ENCODE measurements at regions not wholly inside any gene's neighbourhood (a gene's known extent, or its start where the extent isn't known, plus 50 kb on each side); places are given as distances from the start of the nearest gene placed in this dataset.

- no peaks in the 10 kb centered on the region for H3K27me3 ChIP-seq (ENCODE audit: insufficient read depth, low read length)
- DNase-seq (ENCODE audit: insufficient read length, low spot score, missing footprints) = no peak
- H3K36me3 ChIP-seq (ENCODE audit: insufficient read depth, low read length) = no peaks in the 10 kb centered on the region
- H4K20me1 ChIP-seq (ENCODE audit: insufficient read depth, low read length) = no peaks in the 10 kb centered on the region
- no peak overlapping the region for H3K4me3 ChIP-seq (ENCODE audit: insufficient read depth, low read length)
- H3K9me3 ChIP-seq (ENCODE audit: low read depth, low read length) = no peaks in the 10 kb centered on the region
- no peaks in the 10 kb centered on the region for H3K79me2 ChIP-seq (ENCODE audit: insufficient read depth, low read length)
- H3K4me2 ChIP-seq (ENCODE audit: insufficient read depth, low read length) = no peak overlapping the region
- no peak for TF ChIP-seq CTCF (IDR thresholded peaks at IDR 0.05; ENCODE audit: extremely low read depth, low read depth, low read length)
- H3K27ac ChIP-seq (ENCODE audit: low read depth, low read length) = no peak overlapping the region
- no peaks in the 10 kb centered on the region for H3K4me1 ChIP-seq (ENCODE audit: insufficient read depth, low read length)
- no peak overlapping the region for H2AFZ ChIP-seq (ENCODE audit: low read length)
Measured at GRCh38 chr6:167588181-167588919, 238.4 kb upstream of the AFDN start.

- Histone ChIP-seq H3K4me3 (ENCODE audit: insufficient read depth, low read length) (no peak overlapping the region), H2AFZ (ENCODE audit: low read length) (no peak overlapping the region), H3K27ac (ENCODE audit: low read depth, low read length) (no peak overlapping the region), H3K79me2 (ENCODE audit: insufficient read depth, low read length) (no peaks in the 10 kb centered on the region), H3K36me3 (ENCODE audit: insufficient read depth, low read length) (no peaks in the 10 kb centered on the region), H4K20me1 (ENCODE audit: insufficient read depth, low read length) (no peaks in the 10 kb centered on the region), H3K9me3 (ENCODE audit: low read depth, low read length) (no peaks in the 10 kb centered on the region), H3K27me3 (ENCODE audit: insufficient read depth, low read length) (no peaks in the 10 kb centered on the region), H3K4me2 (ENCODE audit: insufficient read depth, low read length) (no peak overlapping the region), H3K4me1 (ENCODE audit: insufficient read depth, low read length) (no peaks in the 10 kb centered on the region)
- TF ChIP-seq CTCF (IDR thresholded peaks at IDR 0.05; ENCODE audit: extremely low read depth, low read depth, low read length) = no peak
- no peak for DNase-seq (ENCODE audit: insufficient read length, low spot score, missing footprints)
Measured at GRCh38 chr6:167588920-167589614, 237.6 kb upstream of the AFDN start.

- H2AFZ ChIP-seq (ENCODE audit: low read length) = no peak overlapping the region
- H3K9me3 ChIP-seq (ENCODE audit: low read depth, low read length) = no peaks in the 10 kb centered on the region
- DNase-seq (ENCODE audit: insufficient read length, low spot score, missing footprints) = no peak
- no peaks in the 10 kb centered on the region for H3K79me2 ChIP-seq (ENCODE audit: insufficient read depth, low read length)
- no peaks in the 10 kb centered on the region for H3K36me3 ChIP-seq (ENCODE audit: insufficient read depth, low read length)
- TF ChIP-seq CTCF (IDR thresholded peaks at IDR 0.05; ENCODE audit: extremely low read depth, low read depth, low read length) = no peak
- H3K27me3 ChIP-seq (ENCODE audit: insufficient read depth, low read length) = no peaks in the 10 kb centered on the region
- no peaks in the 10 kb centered on the region for H3K4me1 ChIP-seq (ENCODE audit: insufficient read depth, low read length)
- no peak overlapping the region for H3K4me3 ChIP-seq (ENCODE audit: insufficient read depth, low read length)
- no peak overlapping the region for H3K4me2 ChIP-seq (ENCODE audit: insufficient read depth, low read length)
- H4K20me1 ChIP-seq (ENCODE audit: insufficient read depth, low read length) = no peaks in the 10 kb centered on the region
- no peak overlapping the region for H3K27ac ChIP-seq (ENCODE audit: low read depth, low read length)
Measured at GRCh38 chr6:167589615-167589940, 237.1 kb upstream of the AFDN start.

- Histone ChIP-seq H3K79me2 (ENCODE audit: insufficient read depth, low read length) (no peaks in the 10 kb centered on the region), H3K4me3 (ENCODE audit: insufficient read depth, low read length) (no peak overlapping the region), H3K27me3 (ENCODE audit: insufficient read depth, low read length) (no peaks in the 10 kb centered on the region), H3K4me1 (ENCODE audit: insufficient read depth, low read length) (no peaks in the 10 kb centered on the region), H3K4me2 (ENCODE audit: insufficient read depth, low read length) (no peak overlapping the region), H3K9me3 (ENCODE audit: low read depth, low read length) (no peaks in the 10 kb centered on the region), H3K27ac (ENCODE audit: low read depth, low read length) (no peak overlapping the region), H2AFZ (ENCODE audit: low read length) (no peak overlapping the region), H4K20me1 (ENCODE audit: insufficient read depth, low read length) (no peaks in the 10 kb centered on the region), H3K36me3 (ENCODE audit: insufficient read depth, low read length) (no peaks in the 10 kb centered on the region)
- no peak for TF ChIP-seq CTCF (IDR thresholded peaks at IDR 0.05; ENCODE audit: extremely low read depth, low read depth, low read length)
- no peak for DNase-seq (ENCODE audit: insufficient read length, low spot score, missing footprints)
Measured at GRCh38 chr6:167590193-167590592, 236.5 kb upstream of the AFDN start.

All from osteoblast (primary cell).